ENCODE measurements at regions not wholly inside any gene's neighbourhood (a gene's known extent, or its start where the extent isn't known, plus 50 kb on each side); places are given as distances from the start of the nearest gene placed in this dataset.
"Not testable (repeated sequence)": the region's sequence is repeated elsewhere in the genome, so short reads cannot be mapped to it uniquely, and the experiment has no call there.

- FAIRE-seq = peak; percentile 19
Measured at GRCh38 chr11:12058425-12059115, 50.1 kb upstream of the DKK3 start.

GRCh38 chr11:12059144-12059543 lies 50.7 kb upstream of the DKK3 start:
- not testable (repeated sequence) for FAIRE-seq

- FAIRE-seq = no peak
Measured at GRCh38 chr11:12060385-12060985, 49.9 kb upstream of the MICAL2 start.

Data from G401.6 (cell line).